GM21367 (cell line): ENCODE measurements at regions not wholly inside any gene's neighbourhood (a gene's known extent, or its start where the extent isn't known, plus 50 kb on each side); places are given as distances from the start of the nearest gene placed in this dataset.
A peak's percentile ranks its signal among the peaks of the same experiment; 100 is the strongest.
"Not testable (repeated sequence)": the region's sequence is repeated elsewhere in the genome, so short reads cannot be mapped to it uniquely, and the experiment has no call there.

Source experiments
- ATAC-seq: cut with Tn5 transposase; IDR thresholded peaks from one replicate; pipeline ENCODE4 v1.9.1; 2021; ENCODE audit not compliant: unreplicated experiment

GRCh38 chr20:19110881-19111460 is 101.5 kb upstream of the SLC24A3 start:
- no peak for ATAC-seq

- no peak for ATAC-seq
Measured at GRCh38 chr20:19112828-19113227, 99.6 kb upstream of the SLC24A3 start.

- no peak for ATAC-seq
Measured at GRCh38 chr20:19113343-19113930, 99.0 kb upstream of the SLC24A3 start.

GRCh38 chr20:19114410-19114809 is 98.0 kb upstream of the SLC24A3 start:
- ATAC-seq = peak; percentile 75

GRCh38 chr20:19115581-19115980 is 96.9 kb upstream of the SLC24A3 start:
- no peak for ATAC-seq

- ATAC-seq = no peak
Measured at GRCh38 chr20:19120011-19120410, 92.4 kb upstream of the SLC24A3 start.

- no peak for ATAC-seq
Measured at GRCh38 chr20:19120569-19120968, 91.9 kb upstream of the SLC24A3 start.

- ATAC-seq = no peak
Measured at GRCh38 chr20:19121463-19121862, 91.0 kb upstream of the SLC24A3 start.

- no peak for ATAC-seq
Measured at GRCh38 chr20:19121916-19122315, 90.5 kb upstream of the SLC24A3 start.

- no peak for ATAC-seq
Measured at GRCh38 chr20:19122395-19122794, 90.0 kb upstream of the SLC24A3 start.

- no peak for ATAC-seq
Measured at GRCh38 chr20:19125508-19125907, 86.9 kb upstream of the SLC24A3 start.

- ATAC-seq = no peak
Measured at GRCh38 chr20:19129306-19129705, 83.1 kb upstream of the SLC24A3 start.

GRCh38 chr20:19129976-19130612 is 82.3 kb upstream of the SLC24A3 start:
- no peak for ATAC-seq

- no peak for ATAC-seq
Measured at GRCh38 chr20:19130613-19130984, 81.8 kb upstream of the SLC24A3 start.

- ATAC-seq = no peak
Measured at GRCh38 chr20:19137641-19138040, 74.8 kb upstream of the SLC24A3 start.

- ATAC-seq = no peak
Measured at GRCh38 chr20:19138758-19139157, 73.7 kb upstream of the SLC24A3 start.

- not testable (repeated sequence) for ATAC-seq
Measured at GRCh38 chr20:19139584-19139983, 72.9 kb upstream of the SLC24A3 start.

GRCh38 chr20:19141998-19142397 is 70.4 kb upstream of the SLC24A3 start:
- ATAC-seq = no peak

- no peak for ATAC-seq
Measured at GRCh38 chr20:19143890-19144289, 68.6 kb upstream of the SLC24A3 start.

GRCh38 chr20:19161336-19161735 is 51.1 kb upstream of the SLC24A3 start:
- ATAC-seq = no peak
